HEK293T (cell line): ENCODE measurements at regions not wholly inside any gene's neighbourhood (a gene's known extent, or its start where the extent isn't known, plus 50 kb on each side); places are given as distances from the start of the nearest gene placed in this dataset.

Experiments
- CTCF ChIA-PET: fragments of 350-600 bp; formaldehyde crosslinking; extraction: SDS; loops from one replicate; lab custom pipeline; 2021; ENCODE audit warnings: antibody characterized with exemption, inconsistent platforms; lab: Yijun Ruan, JAX
- POLR2A ChIA-PET: fragments of 350-600 bp; formaldehyde crosslinking; extraction: SDS; loops from one replicate; lab custom pipeline; 2020; ENCODE audit warnings: antibody characterized with exemption, inconsistent platforms; lab: Yijun Ruan, JAX
- DNase-seq: peaks from one replicate; pipeline ENCODE4 v3.0.0; 2012; ENCODE audit warnings: mixed read lengths; ENCODE audit errors: extremely low spot score
- ARNT ChIP-seq: fragments of 450-650 bp; IDR thresholded peaks from 2 replicates; pipeline ENCODE4 v1.6.1; 2017; ENCODE audit warnings: mild to moderate bottlenecking
- BHLHE40 ChIP-seq: fragments of 450-650 bp; IDR thresholded peaks from 2 replicates; pipeline ENCODE4 v1.6.1; 2016; ENCODE audit warnings: mild to moderate bottlenecking, moderate library complexity, borderline replicate concordance
- CTBP1 ChIP-seq: fragments of 450-650 bp; IDR thresholded peaks from 2 replicates; pipeline ENCODE4 v1.6.1; 2016; ENCODE audit warnings: borderline replicate concordance
- ELF4 ChIP-seq: fragments of 450-650 bp; IDR thresholded peaks from 2 replicates; pipeline ENCODE4 v1.6.1; 2017; ENCODE audit warnings: antibody characterized with exemption
- FOXA1 ChIP-seq: fragments of 450-650 bp; IDR thresholded peaks from 2 replicates; pipeline ENCODE4 v1.6.1; 2016; ENCODE audit warnings: mild to moderate bottlenecking
- FOXK2 ChIP-seq: fragments of 450-650 bp; IDR thresholded peaks from 2 replicates; pipeline ENCODE4 v1.6.1; 2016; ENCODE audit warnings: mild to moderate bottlenecking
- FOXM1 ChIP-seq: fragments of 450-650 bp; IDR thresholded peaks from 2 replicates; pipeline ENCODE4 v1.6.1; 2017; ENCODE audit warnings: mild to moderate bottlenecking, borderline replicate concordance
- HDGF ChIP-seq: fragments of 450-650 bp; IDR thresholded peaks from 2 replicates; pipeline ENCODE4 v1.6.1; 2017; ENCODE audit warnings: antibody characterized with exemption, borderline replicate concordance
- L3MBTL2 ChIP-seq: fragments of 450-650 bp; conservative IDR thresholded peaks from 2 replicates; pipeline ENCODE4 v1.6.1; 2016; ENCODE audit warnings: mild to moderate bottlenecking
- LEF1 ChIP-seq: fragments of 450-650 bp; IDR thresholded peaks from 2 replicates; pipeline ENCODE4 v1.6.1; 2017; ENCODE audit warnings: mild to moderate bottlenecking, borderline replicate concordance
- NFRKB ChIP-seq: fragments of 450-650 bp; IDR thresholded peaks from 2 replicates; pipeline ENCODE4 v1.6.1; 2016; ENCODE audit warnings: mild to moderate bottlenecking, moderate library complexity
- SP1 ChIP-seq: fragments of 450-650 bp; IDR thresholded peaks from 2 replicates; pipeline ENCODE4 v1.6.1; 2017
- SUZ12 ChIP-seq: fragments of 450-650 bp; IDR thresholded peaks from 2 replicates; pipeline ENCODE4 v1.6.1; 2016; ENCODE audit warnings: mild to moderate bottlenecking
- TARDBP ChIP-seq: fragments of 450-650 bp; IDR thresholded peaks from 2 replicates; pipeline ENCODE4 v1.6.1; 2016
- ZNF384 ChIP-seq: fragments of 450-650 bp; IDR thresholded peaks from 2 replicates; pipeline ENCODE4 v1.6.1; 2016
- TF ChIP-seq, protein P1 (sequence below): fragments of 450-650 bp; IDR thresholded peaks from 2 replicates; pipeline ENCODE4 v1.6.1; 2016

DNA sequence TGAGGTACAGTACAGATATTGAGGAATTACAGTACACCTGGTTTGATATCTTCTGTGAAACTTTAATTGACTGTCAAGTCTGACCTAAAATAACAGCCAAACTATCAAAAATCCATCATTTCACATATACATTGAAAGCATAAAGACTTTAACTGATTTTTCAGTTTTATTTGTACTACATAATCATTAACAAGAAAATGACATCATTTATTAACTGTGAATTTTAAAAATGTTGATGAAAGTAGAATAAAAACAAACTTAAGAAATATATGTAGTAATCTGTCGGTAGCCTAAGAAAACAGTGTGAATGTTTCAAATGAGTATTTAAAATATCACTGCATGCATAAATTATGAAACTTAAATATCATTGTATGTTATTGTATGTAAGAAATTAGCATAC lies 836.7 kb upstream of the GHITM start:
- POLR2A ChIA-PET, result no interaction called here
- CTCF ChIA-PET, result no interaction called here
- DNase-seq, result no peak
- TF ChIP-seq CTBP1, result no peak
- TF ChIP-seq FOXK2, result no peak
- TF ChIP-seq HDGF, result no peak
- TF ChIP-seq SUZ12, result no peak
- TF ChIP-seq, protein P1, sequence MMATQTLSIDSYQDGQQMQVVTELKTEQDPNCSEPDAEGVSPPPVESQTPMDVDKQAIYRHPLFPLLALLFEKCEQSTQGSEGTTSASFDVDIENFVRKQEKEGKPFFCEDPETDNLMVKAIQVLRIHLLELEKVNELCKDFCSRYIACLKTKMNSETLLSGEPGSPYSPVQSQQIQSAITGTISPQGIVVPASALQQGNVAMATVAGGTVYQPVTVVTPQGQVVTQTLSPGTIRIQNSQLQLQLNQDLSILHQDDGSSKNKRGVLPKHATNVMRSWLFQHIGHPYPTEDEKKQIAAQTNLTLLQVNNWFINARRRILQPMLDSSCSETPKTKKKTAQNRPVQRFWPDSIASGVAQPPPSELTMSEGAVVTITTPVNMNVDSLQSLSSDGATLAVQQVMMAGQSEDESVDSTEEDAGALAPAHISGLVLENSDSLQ, result no peak
- no peak for TF ChIP-seq FOXA1
- TF ChIP-seq TARDBP, result no peak
- TF ChIP-seq ELF4, result no peak
- TF ChIP-seq ARNT, result no peak

DNA sequence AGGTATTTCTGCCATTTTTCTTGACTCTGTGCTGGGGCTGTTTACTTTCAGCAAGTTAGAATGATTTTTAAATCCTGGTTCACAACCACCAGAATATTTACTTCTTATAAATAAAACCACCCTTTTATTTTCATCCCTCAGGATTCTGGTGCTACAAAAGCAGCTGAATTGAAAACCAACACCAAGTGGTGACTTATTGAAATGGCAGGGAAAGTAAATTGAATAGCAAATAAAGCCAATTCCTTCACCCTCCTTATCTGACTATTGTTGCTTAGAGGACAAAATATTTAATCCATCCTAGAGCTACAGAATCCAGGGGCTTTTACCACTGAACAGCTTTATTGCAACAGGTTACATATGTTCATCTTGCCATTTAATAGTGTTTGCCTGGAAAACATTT lies 828.6 kb upstream of the GHITM start:
- no peak for TF ChIP-seq TARDBP
- TF ChIP-seq ARNT, result no peak
- TF ChIP-seq FOXA1, result no peak
- TF ChIP-seq L3MBTL2, result no peak
- ChIA-PET POLR2A (no interaction called here), CTCF (interaction anchor here (0.6 kb wide), 1 partner anchor 803 kb away, joined by 3 read pairs; no protein-coding TSS in a partner anchor)
- no peak for DNase-seq

DNA sequence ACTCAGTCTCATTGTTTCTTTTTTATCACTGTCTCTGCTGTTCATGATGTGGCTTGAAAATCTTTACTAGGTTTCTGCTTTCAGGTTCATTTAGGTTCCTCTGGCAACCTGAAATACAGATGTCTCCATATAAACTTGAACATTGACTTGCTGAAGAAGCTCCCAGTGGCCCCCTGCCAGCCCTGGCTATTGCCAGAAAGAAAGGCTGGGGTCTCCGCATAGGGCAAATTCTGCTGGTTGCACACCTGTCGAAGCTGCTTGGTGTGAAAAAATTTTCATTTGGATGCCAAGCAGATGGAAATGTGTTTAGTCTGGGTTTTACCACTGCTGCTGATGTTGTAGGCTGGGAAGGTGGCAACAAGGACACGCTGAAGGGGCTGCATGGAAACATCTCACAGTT lies 826.7 kb upstream of the GHITM start:
- no peak for DNase-seq
- CTCF ChIA-PET, result no interaction called here
- TF ChIP-seq ELF4, result no peak
- TF ChIP-seq L3MBTL2, result no peak
- TF ChIP-seq SP1, result no peak
- TF ChIP-seq TARDBP, result no peak
- no peak for TF ChIP-seq SUZ12
- TF ChIP-seq ARNT, result no peak
- TF ChIP-seq NFRKB, result no peak
- TF ChIP-seq, protein P1, result no peak
- no peak for TF ChIP-seq FOXK2
- no peak for TF ChIP-seq FOXM1
- no peak for TF ChIP-seq ZNF384
- POLR2A ChIA-PET, result no interaction called here

DNA sequence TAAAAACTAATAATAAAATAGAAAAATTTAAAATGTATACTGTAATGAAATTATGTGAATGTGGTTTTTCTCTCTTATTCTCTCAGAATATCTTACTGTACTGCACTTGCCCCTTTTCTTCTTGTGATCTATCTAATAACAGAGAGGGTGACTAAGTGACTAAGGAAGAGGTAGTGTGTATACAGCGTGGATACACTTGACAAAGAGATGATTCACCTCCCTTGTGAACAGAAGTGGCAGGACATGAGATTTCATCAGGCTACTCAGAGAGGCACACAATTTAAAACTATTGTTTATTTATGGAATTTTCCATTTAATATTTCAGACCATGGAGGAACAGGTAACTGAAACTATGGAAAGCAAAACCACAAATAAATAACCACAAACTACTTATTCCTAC lies 806.6 kb upstream of the GHITM start:
- TF ChIP-seq ELF4 (no peak), ARNT (no peak), CTBP1 (no peak), L3MBTL2 (no peak), ZNF384 (no peak), BHLHE40 (no peak), LEF1 (no peak), HDGF (no peak), NFRKB (no peak), FOXM1 (no peak), FOXA1 (no peak), SP1 (no peak), TARDBP (no peak)
- no peak for DNase-seq
- ChIA-PET POLR2A (no interaction called here), CTCF (no interaction called here)

DNA sequence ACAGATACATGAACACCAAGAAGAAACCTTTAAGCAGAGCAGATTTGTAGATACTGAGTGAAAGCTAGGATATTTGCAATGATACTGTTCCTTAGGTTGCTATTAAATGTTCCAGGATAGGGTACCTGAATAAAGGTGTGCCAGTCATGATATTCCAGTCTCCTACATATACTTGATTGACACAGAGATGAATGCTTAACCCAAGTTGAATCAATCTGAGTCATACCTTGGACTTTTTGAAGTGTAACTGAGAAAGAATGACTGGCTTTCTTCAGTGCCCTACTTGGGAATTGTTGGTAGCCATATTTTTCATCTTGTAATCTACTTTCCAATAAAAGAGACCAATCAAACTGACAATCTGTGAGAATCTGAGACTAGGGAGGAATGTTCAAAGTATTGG lies 805.7 kb upstream of the GHITM start:
- no peak for DNase-seq
- no peak for TF ChIP-seq FOXA1
- TF ChIP-seq BHLHE40, result no peak
- TF ChIP-seq ARNT, result no peak
- no peak for TF ChIP-seq SP1
- no peak for TF ChIP-seq NFRKB
- CTCF ChIA-PET, result no interaction called here
- POLR2A ChIA-PET, result no interaction called here

DNA sequence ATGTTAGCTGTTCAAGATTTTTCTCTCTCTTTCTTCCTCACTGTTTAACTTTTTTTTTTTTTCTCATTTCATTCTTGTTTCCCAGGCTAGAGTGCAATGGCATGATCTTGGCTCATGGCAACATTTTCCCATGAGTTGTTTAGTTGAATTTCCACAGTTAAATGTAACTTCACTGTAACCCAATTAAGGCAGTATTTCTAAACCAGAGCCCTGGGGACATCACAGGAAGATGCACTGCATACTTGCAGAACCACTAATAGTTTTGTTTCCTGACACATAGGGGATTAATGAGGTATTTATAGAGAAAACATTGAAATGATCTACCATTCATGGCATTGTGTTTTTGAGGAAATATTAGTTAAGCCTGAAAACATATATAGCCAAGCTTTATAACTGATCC lies 795.6 kb upstream of the GHITM start:
- POLR2A ChIA-PET, result no interaction called here
- CTCF ChIA-PET, result no interaction called here
- TF ChIP-seq FOXK2 (no peak), L3MBTL2 (no peak), ZNF384 (no peak), LEF1 (no peak)
- DNase-seq, result no peak

DNA sequence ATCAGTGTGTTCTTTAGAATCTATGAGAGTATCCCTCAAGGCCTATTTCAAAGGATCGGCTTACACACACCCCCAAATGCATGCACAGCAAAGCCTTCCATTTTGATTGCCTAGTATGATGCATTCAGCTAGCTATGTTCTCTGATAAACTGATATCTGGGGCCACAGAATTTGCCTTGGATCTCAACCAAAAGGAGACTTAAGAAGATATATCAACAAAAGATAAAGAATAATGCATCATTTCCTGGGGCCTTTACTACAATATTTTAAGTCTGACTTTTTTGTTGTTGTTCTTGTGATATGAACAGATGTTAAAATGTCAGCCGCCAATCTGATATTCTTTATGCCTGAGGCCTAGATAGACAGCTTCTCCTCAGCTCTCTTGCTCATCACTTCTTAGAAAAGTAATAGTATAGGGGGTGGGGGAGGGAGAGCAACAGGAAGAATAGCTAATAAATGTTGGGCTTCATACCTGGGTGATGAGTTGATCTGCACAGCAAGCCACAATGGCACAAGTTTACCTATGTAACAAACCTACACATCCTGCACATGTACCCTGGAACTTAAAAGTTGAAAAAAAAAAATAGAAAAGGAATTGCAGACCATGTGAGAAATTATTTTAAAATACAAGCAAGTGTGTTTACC lies 792.9 kb upstream of the GHITM start:
- DNase-seq, result no peak
- ChIA-PET POLR2A (no interaction called here), CTCF (no interaction called here)
- no peak for TF ChIP-seq FOXK2
- no peak for TF ChIP-seq L3MBTL2
- no peak for TF ChIP-seq FOXA1
- TF ChIP-seq HDGF, result no peak
- no peak for TF ChIP-seq CTBP1
- TF ChIP-seq ZNF384, result no peak
- no peak for TF ChIP-seq ELF4

DNA sequence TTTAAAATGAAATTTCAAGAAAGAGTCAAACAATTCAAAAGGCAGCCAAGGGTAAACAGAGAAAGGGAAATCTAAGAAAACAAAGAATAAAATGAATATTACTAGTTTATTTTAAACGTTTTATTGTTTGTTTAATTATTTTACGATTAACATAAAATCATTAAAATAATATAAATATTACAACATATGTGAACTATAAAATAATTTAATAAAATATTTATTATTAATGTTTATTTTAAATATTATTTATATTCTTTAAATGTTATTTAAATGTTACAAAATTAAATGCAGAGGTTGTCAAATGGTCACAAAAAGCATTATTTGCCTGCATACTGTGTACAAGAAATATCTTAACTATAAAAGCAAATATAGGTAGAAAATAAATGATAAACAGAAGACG lies 786.7 kb upstream of the GHITM start:
- TF ChIP-seq BHLHE40, result no peak
- no peak for TF ChIP-seq NFRKB
- TF ChIP-seq HDGF, result no peak
- no peak for TF ChIP-seq ELF4
- TF ChIP-seq ZNF384, result no peak
- no peak for TF ChIP-seq FOXM1
- TF ChIP-seq SUZ12, result no peak
- no peak for TF ChIP-seq FOXA1
- no peak for TF ChIP-seq L3MBTL2
- no peak for TF ChIP-seq SP1
- TF ChIP-seq ARNT, result no peak
- TF ChIP-seq CTBP1, result no peak
- TF ChIP-seq TARDBP, result no peak
- TF ChIP-seq, protein P1, result no peak
- ChIA-PET CTCF (no interaction called here), POLR2A (no interaction called here)
- no peak for DNase-seq
